LNCAP (cell line): ENCODE measurements at regions not wholly inside any gene's neighbourhood (a gene's known extent, or its start where the extent isn't known, plus 50 kb on each side); places are given as distances from the start of the nearest gene placed in this dataset.

Source experiments
- CTCF ChIP-seq: fragments of 450-650 bp; IDR thresholded peaks from 2 replicates; pipeline ENCODE4 v1.5.1; 2017; ENCODE audit warnings: mild to moderate bottlenecking

DNA sequence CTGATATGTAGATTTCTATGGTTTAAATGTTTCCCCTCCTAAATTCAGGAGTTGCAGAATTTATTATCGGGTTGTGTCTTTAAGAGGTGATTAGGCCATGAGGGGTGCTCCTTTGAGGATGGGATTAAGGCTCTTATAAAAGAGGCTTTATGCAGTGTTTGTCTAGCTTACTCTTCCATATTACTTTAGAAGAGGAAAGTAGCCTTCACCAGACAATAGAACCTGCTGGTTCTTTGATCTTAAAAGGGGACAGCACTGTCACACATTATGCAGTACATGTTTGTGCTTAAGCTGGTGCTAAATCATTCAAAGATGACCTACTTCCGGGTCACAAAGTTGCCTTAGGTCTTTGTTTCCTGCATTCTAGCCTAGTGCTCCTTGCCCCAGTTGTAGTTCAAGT is 81.0 kb downstream of the CPXCR1 start:
- no peak for TF ChIP-seq CTCF

GRCh38 chrX:88830111-88830510 is 83.1 kb downstream of the CPXCR1 start:
- TF ChIP-seq CTCF = no peak

DNA sequence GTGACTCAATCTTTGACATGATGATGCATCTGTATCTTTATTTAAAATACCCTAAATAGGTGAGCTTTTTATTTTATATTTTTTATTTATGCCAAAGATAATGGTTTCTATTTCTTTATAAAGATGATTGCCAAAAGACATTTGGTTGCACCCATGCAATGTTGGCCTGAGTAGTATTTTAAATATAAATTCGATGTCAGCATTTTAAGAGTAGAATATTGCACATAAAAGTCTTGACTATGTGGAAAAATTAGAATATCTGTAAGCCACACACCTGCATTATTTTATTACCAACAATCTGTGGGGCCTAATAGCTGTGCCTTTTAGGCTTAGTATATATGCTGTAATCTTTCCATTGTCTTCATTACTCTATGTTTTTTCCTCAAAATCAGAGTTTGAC is 91.4 kb downstream of the CPXCR1 start:
- TF ChIP-seq CTCF = no peak

- no peak for TF ChIP-seq CTCF
Observed at GRCh38 chrX:88853925-88854324, 106.9 kb downstream of the CPXCR1 start.

DNA sequence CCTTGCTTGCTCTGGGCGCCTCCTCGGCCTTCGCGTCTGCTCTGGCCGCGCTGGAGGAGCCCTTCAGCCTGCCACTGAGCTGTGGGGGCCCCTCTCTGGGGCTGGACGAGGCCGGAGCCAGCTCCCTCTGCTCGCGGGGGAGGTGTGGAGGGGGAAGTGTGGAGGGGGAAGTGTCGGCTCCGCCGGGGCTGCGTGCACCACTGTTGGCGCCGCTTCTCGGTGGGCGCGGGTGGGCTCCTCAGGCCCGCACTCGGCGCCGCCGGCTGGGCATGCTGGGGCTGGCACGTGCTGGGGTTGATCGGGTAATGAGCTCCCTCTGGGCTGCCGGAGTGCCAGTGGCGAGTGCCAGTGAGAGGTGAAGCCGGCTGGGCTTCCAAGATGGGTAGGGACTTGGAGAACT is 116.7 kb downstream of the CPXCR1 start:
- no peak for TF ChIP-seq CTCF

- TF ChIP-seq CTCF = no peak
Observed at GRCh38 chrX:88865634-88866033, 118.6 kb downstream of the CPXCR1 start.

- no peak for TF ChIP-seq CTCF
Observed at GRCh38 chrX:88881536-88881935, 134.5 kb downstream of the CPXCR1 start.

DNA sequence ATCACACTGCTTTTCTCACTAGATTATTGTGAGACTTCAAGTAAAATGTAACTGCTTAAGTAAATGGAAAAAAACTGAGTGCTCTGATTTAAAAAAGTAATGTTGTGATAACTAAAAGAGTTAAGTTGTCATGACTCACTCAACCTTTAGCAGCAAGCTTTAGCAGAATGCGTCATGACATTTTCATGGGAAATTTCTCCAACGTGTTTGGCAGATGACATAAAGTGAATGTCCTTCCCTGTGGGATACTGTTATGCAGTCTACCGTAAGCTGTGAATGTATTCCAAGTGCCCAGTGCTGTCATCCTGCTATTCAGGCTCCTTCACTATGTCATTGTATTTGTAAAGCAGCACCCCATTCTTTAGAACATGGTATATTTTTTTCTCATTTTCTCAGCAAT is 136.2 kb downstream of the CPXCR1 start:
- no peak for TF ChIP-seq CTCF
